H1 (cell line): ENCODE measurements at regions not wholly inside any gene's neighbourhood (a gene's known extent, or its start where the extent isn't known, plus 50 kb on each side); places are given as distances from the start of the nearest gene placed in this dataset.

Experiments used
- ATF2 ChIP-seq: IDR thresholded peaks from 2 replicates; pipeline ENCODE4 v1.6.1; 2012; ENCODE audit warnings: low read length, inconsistent platforms
- CTCF ChIP-seq, 3 experiments: IDR thresholded peaks; 1 replicate in 2 of 3; 2 replicates in 1 of 3; pipeline versions ENCODE4 v1.5.1 to v1.6.1; 2011; ENCODE audit warnings: low read length in 3 of 3, mild to moderate bottlenecking in 3 of 3, inconsistent platforms in 2 of 3, low read depth in 1 of 3, moderate library complexity in 1 of 3; ENCODE audit not compliant: insufficient read depth in 1 of 3; ENCODE audit errors: control extremely low read depth in 1 of 3
- EZH2 ChIP-seq: fragments of 200-600 bp; sonication (generic); IDR thresholded peaks from 2 replicates; pipeline ENCODE4 v1.7.1; 2012; ENCODE audit warnings: low read depth, mild to moderate bottlenecking, moderate library complexity, low read length, inconsistent platforms; ENCODE audit not compliant: severe bottlenecking
- HDAC6 ChIP-seq: IDR thresholded peaks from one replicate; pipeline ENCODE4 v1.7.1; 2012; ENCODE audit warnings: low read depth, mild to moderate bottlenecking, inconsistent platforms, low read length, moderate library complexity
- JUND ChIP-seq: IDR thresholded peaks from 2 replicates; pipeline ENCODE4 v1.6.1; 2011; ENCODE audit warnings: mild to moderate bottlenecking, improper control_type of control experiment, low read length
- POLR2A ChIP-seq, 2 experiments: IDR thresholded peaks; 1 replicate in 1 of 2; 2 replicates in 1 of 2; pipeline ENCODE4 v1.6.1; 2011; ENCODE audit warnings: low read depth in 2 of 2, low read length in 2 of 2, mild to moderate bottlenecking in 2 of 2; ENCODE audit errors: control extremely low read depth in 1 of 2
- TAF1 ChIP-seq: IDR thresholded peaks from 2 replicates; pipeline ENCODE4 v1.6.1; 2011; ENCODE audit warnings: mild to moderate bottlenecking, low read depth, low read length
- USF2 ChIP-seq: IDR thresholded peaks from 2 replicates; pipeline ENCODE4 v1.6.1; 2011; ENCODE audit warnings: low read length, improper control_type of control experiment

- TF ChIP-seq USF2 (no peak), POLR2A (IDR thresholded peaks at IDR 0.05; ENCODE audit: control extremely low read depth in 1 of 2, low read depth in 2 of 2, low read length in 2 of 2) (no peak), TAF1 (no peak), CTCF (IDR thresholded peaks at IDR 0.05; ENCODE audit: control extremely low read depth in 1 of 3, insufficient read depth in 1 of 3, low read depth in 1 of 3, low read length in 3 of 3) (no peak), JUND (no peak), HDAC6 (no peak), EZH2 (no peak), ATF2 (no peak)
Observed at GRCh38 chr2:219831957-219832356, 204.5 kb downstream of the SLC4A3 start.
